H9 (cell line): ENCODE measurements at regions not wholly inside any gene's neighbourhood (a gene's known extent, or its start where the extent isn't known, plus 50 kb on each side); places are given as distances from the start of the nearest gene placed in this dataset.

Experiments
- DNase-seq: peaks from one replicate; pipeline ENCODE4 v3.0.0-alpha.2; 2017
- H2AFZ ChIP-seq: one replicate; pipeline ENCODE4 v1.6.1; 2013; ENCODE audit warnings: mild to moderate bottlenecking, low read length, control low read depth, moderate library complexity
- H2AK5ac ChIP-seq: 2 replicates; pipeline ENCODE4 v1.6.1; 2013; ENCODE audit warnings: low read length, control low read depth, mixed read lengths; ENCODE audit not compliant: insufficient read length
- H2BK120ac ChIP-seq: one replicate; pipeline ENCODE4 v1.6.1; 2013; ENCODE audit warnings: low read depth, mild to moderate bottlenecking, low read length, control low read depth, inconsistent platforms; ENCODE audit not compliant: poor library complexity, severe bottlenecking
- H2BK12ac ChIP-seq: 2 replicates; pipeline ENCODE4 v1.6.1; 2013; ENCODE audit warnings: low read length, control low read depth, mixed read lengths, low read depth; ENCODE audit not compliant: insufficient read length
- H2BK15ac ChIP-seq: 2 replicates; pipeline ENCODE4 v1.6.1; 2013; ENCODE audit warnings: low read depth, low read length, control low read depth
- H2BK20ac ChIP-seq: one replicate; pipeline ENCODE4 v1.6.1; 2013; ENCODE audit warnings: low read depth, mild to moderate bottlenecking, low read length, control low read depth, inconsistent platforms; ENCODE audit not compliant: poor library complexity, severe bottlenecking
- H2BK5ac ChIP-seq: 2 replicates; pipeline ENCODE4 v1.6.1; 2013; ENCODE audit warnings: low read length, control low read depth, mixed read lengths; ENCODE audit not compliant: insufficient read length
- H3K14ac ChIP-seq: 2 replicates; pipeline ENCODE4 v1.6.1; 2013; ENCODE audit warnings: low read length, control low read depth; ENCODE audit not compliant: insufficient read depth
- H3K18ac ChIP-seq: 2 replicates; pipeline ENCODE4 v1.6.1; 2013; ENCODE audit warnings: low read depth, mild to moderate bottlenecking, mixed read lengths, low read length, control low read depth; ENCODE audit not compliant: insufficient read length
- H3K23ac ChIP-seq: 2 replicates; pipeline ENCODE4 v1.6.1; 2013; ENCODE audit warnings: low read length, control low read depth, mixed read lengths, low read depth; ENCODE audit not compliant: insufficient read length
- H3K23me2 ChIP-seq: 2 replicates; pipeline ENCODE4 v1.6.1; 2013; ENCODE audit warnings: low read depth, mild to moderate bottlenecking, mixed read lengths, low read length, control low read depth; ENCODE audit not compliant: insufficient read length, poor library complexity, severe bottlenecking
- H3K27ac ChIP-seq: 2 replicates; pipeline ENCODE4 v1.5.1; 2013; ENCODE audit warnings: low read length, control low read depth, mixed read lengths, low read depth; ENCODE audit not compliant: insufficient read length
- H3K27me3 ChIP-seq: 2 replicates; pipeline ENCODE4 v1.6.1; 2013; ENCODE audit warnings: low read length, control low read depth, inconsistent platforms; ENCODE audit not compliant: insufficient read depth
- H3K4ac ChIP-seq: 2 replicates; pipeline ENCODE4 v1.6.1; 2013; ENCODE audit warnings: low read depth, mild to moderate bottlenecking, control low read depth, inconsistent platforms, low read length, moderate library complexity
- H3K4me1 ChIP-seq: 2 replicates; pipeline ENCODE4 v1.6.1; 2013; ENCODE audit warnings: low read length, control low read depth, inconsistent platforms; ENCODE audit not compliant: insufficient read depth
- H3K4me2 ChIP-seq: 2 replicates; pipeline ENCODE4 v1.6.1; 2013; ENCODE audit warnings: low read length, control low read depth, mixed read lengths; ENCODE audit not compliant: insufficient read length, insufficient read depth
- H3K56ac ChIP-seq: 2 replicates; pipeline ENCODE4 v1.6.1; 2013; ENCODE audit warnings: low read depth, mild to moderate bottlenecking, mixed read lengths, low read length, control low read depth; ENCODE audit not compliant: insufficient read length
- H3K79me1 ChIP-seq: 2 replicates; pipeline ENCODE4 v1.6.1; 2013; ENCODE audit warnings: low read depth, mild to moderate bottlenecking, moderate library complexity, low read length, control low read depth, inconsistent platforms; ENCODE audit not compliant: insufficient read depth, poor library complexity, severe bottlenecking
- H3K79me2 ChIP-seq: 2 replicates; pipeline ENCODE4 v1.6.1; 2013; ENCODE audit warnings: low read length, control low read depth, inconsistent platforms; ENCODE audit not compliant: insufficient read depth
- H3K9ac ChIP-seq: 2 replicates; pipeline ENCODE4 v1.6.1; 2013; ENCODE audit warnings: low read length, control low read depth, mixed read lengths; ENCODE audit not compliant: insufficient read length; ENCODE audit errors: extremely low read depth
- H3K9me3 ChIP-seq: one replicate; pipeline ENCODE4 v1.6.1; 2013; ENCODE audit warnings: low read depth, low read length, inconsistent platforms; ENCODE audit not compliant: control insufficient read depth
- H3T11ph ChIP-seq: one replicate; pipeline ENCODE4 v1.6.1; 2013; ENCODE audit warnings: mild to moderate bottlenecking, low read length, control low read depth, inconsistent platforms
- H4K20me1 ChIP-seq: one replicate; pipeline ENCODE4 v1.6.1; 2013; ENCODE audit not compliant: control insufficient read depth, insufficient read length, insufficient read depth
- H4K5ac ChIP-seq: 2 replicates; pipeline ENCODE4 v1.6.1; 2013; ENCODE audit warnings: low read depth, mild to moderate bottlenecking, mixed read lengths, low read length, control low read depth; ENCODE audit not compliant: insufficient read length
- H4K8ac ChIP-seq: replicated peaks from 2 replicates; pipeline ENCODE4 v1.6.1; 2013; ENCODE audit warnings: low read length, control low read depth, mixed read lengths, low read depth; ENCODE audit not compliant: insufficient read length
- H4K91ac ChIP-seq: 2 replicates; pipeline ENCODE4 v1.6.1; 2013; ENCODE audit warnings: low read depth, mild to moderate bottlenecking, moderate library complexity, mixed read lengths, low read length, control low read depth; ENCODE audit not compliant: insufficient read length
- H3K27ac Mint-ChIP-seq, 3 experiments: 2 replicates in 2 of 3; 3 replicates in 1 of 3; pipeline ENCODE4 v1.8.0; 2020 to 2021; ENCODE audit warnings: mixed read lengths in 3 of 3, mild to moderate bottlenecking in 1 of 3, moderate library complexity in 1 of 3
- H3K27me3 Mint-ChIP-seq: 2 replicates; pipeline ENCODE4 v1.8.0; 2021; ENCODE audit warnings: low read depth, mild to moderate bottlenecking, moderate library complexity, mixed read lengths
- H3K36me3 Mint-ChIP-seq, 3 experiments: 2 replicates in 2 of 3; 3 replicates in 1 of 3; pipeline ENCODE4 v1.8.0; 2020 to 2021; ENCODE audit warnings: low read depth in 3 of 3, mixed read lengths in 3 of 3; ENCODE audit not compliant: insufficient read depth in 1 of 3
- H3K4me1 Mint-ChIP-seq, 2 experiments: 2 replicates each; pipeline ENCODE4 v1.8.0; 2020; ENCODE audit warnings: mixed read lengths in 2 of 2
- H3K4me3 Mint-ChIP-seq, 2 experiments: 2 replicates in 1 of 2; 3 replicates in 1 of 2; pipeline ENCODE4 v1.8.0; 2020 to 2021; ENCODE audit warnings: mild to moderate bottlenecking in 2 of 2, mixed read lengths in 2 of 2, moderate library complexity in 1 of 2
- H3K9me3 Mint-ChIP-seq, 2 experiments: 2 replicates in 1 of 2; 3 replicates in 1 of 2; pipeline ENCODE4 v1.8.0; 2020; ENCODE audit warnings: mild to moderate bottlenecking in 2 of 2, mixed read lengths in 2 of 2, moderate library complexity in 1 of 2
- CTCF ChIP-seq: fragments of 200-600 bp; sonication (generic); conservative IDR thresholded peaks from 3 replicates; pipeline ENCODE4 v1.8.0; 2021; ENCODE audit warnings: antibody characterized with exemption, mild to moderate bottlenecking
- WGBS: extraction: QIAGEN DNeasy Blood & Tissue Kit; methylation state at CpG from one replicate; pipeline ENCODE4 v1.1.7; 2013; ENCODE audit warnings: missing lambda C conversion rate, low lambda C conversion rate, mixed read lengths; ENCODE audit not compliant: insufficient read length; ENCODE audit errors: extremely low coverage; 5-methylcytosine and 5-hydroxymethylcytosine counted together

- Histone ChIP-seq H2BK15ac (no peak overlapping the region), H3K14ac (no peak overlapping the region), H4K20me1 (no peaks in the 10 kb centered on the region), H3K27ac (no peak overlapping the region), H2BK120ac (no peak overlapping the region), H2AFZ (no peak overlapping the region), H3K27me3 (no peaks in the 10 kb centered on the region), H3K23me2 (no peaks in the 10 kb centered on the region), H2BK20ac (no peak overlapping the region), H4K5ac (no peak overlapping the region), H3K9me3 (no peaks in the 10 kb centered on the region), H3K79me1 (no peaks in the 10 kb centered on the region), H4K8ac (no peak overlapping the region), H3T11ph (no peak overlapping the region), H3K9ac (no peak overlapping the region), H2AK5ac (no peak overlapping the region), H3K23ac (no peak overlapping the region), H3K18ac (no peak overlapping the region), H3K4ac (no peak overlapping the region), H4K91ac (no peak overlapping the region), H3K4me2 (no peak overlapping the region), H2BK5ac (no peak overlapping the region), H3K56ac (no peak overlapping the region), H2BK12ac (no peak overlapping the region), H3K79me2 (no peaks in the 10 kb centered on the region), H3K4me1 (no peaks in the 10 kb centered on the region)
- Mint-ChIP-seq H3K4me1 (peaks cover 0 to 2% of the 10 kb centered on the region in 2 experiments; a peak in 3 of 4 replicates), H3K4me3 (no peak overlapping the region), H3K27ac (no peak overlapping the region), H3K9me3 (no peaks in the 10 kb centered on the region), H3K27me3 (no peaks in the 10 kb centered on the region), H3K36me3 (no peaks in the 10 kb centered on the region)
- no CpG with 5 or more reads among the region's 3 CpGs for WGBS
- TF ChIP-seq CTCF, result no peak
- DNase-seq, result no peak
These were observed 127.3 kb upstream of the MAN2A1 start for GRCh38 chr5:109562441-109562840.
